SK-N-MC (cell line): ENCODE measurements at regions not wholly inside any gene's neighbourhood (a gene's known extent, or its start where the extent isn't known, plus 50 kb on each side); places are given as distances from the start of the nearest gene placed in this dataset.

Source experiments
- DNase-seq: peaks from one replicate; pipeline ENCODE4 v3.0.0-alpha.2; 2011; ENCODE audit warnings: low read depth, low spot score
- H3K27ac ChIP-seq: fragments of 200-600 bp; sonication (generic); 2 replicates; pipeline ENCODE4 v1.5.1; 2016; ENCODE audit warnings: mixed run types
- H3K36me3 ChIP-seq: fragments of 200-600 bp; sonication (generic); 2 replicates; pipeline ENCODE4 v1.6.1; 2017; ENCODE audit warnings: antibody characterized with exemption, low read length, mixed read lengths; ENCODE audit not compliant: insufficient read depth
- H3K4me3 ChIP-seq: fragments of 200-600 bp; sonication (generic); 2 replicates; pipeline ENCODE4 v1.5.1; 2016
- H3K9ac ChIP-seq: fragments of 200-600 bp; sonication (generic); 2 replicates; pipeline ENCODE4 v1.8.0; 2017; ENCODE audit warnings: mixed run types, mixed read lengths; ENCODE audit not compliant: insufficient read length
- H3K9me3 ChIP-seq: fragments of 200-600 bp; sonication (generic); 2 replicates; pipeline ENCODE4 v1.6.1; 2017; ENCODE audit warnings: low read depth, mild to moderate bottlenecking, antibody characterized with exemption, low read length, moderate library complexity, mixed read lengths
- EZH2 ChIP-seq: fragments of 200-600 bp; sonication (generic); IDR thresholded peaks from one replicate; pipeline ENCODE4 v1.6.1; 2017; ENCODE audit warnings: antibody characterized with exemption
- FOXP2 ChIP-seq: optimal IDR thresholded peaks from 2 replicates; pipeline ENCODE3; 2011; ENCODE audit warnings: mild to moderate bottlenecking, moderate library complexity; ENCODE audit not compliant: insufficient read depth; ENCODE audit errors: extremely low read length, control extremely low read depth
- POLR2AphosphoS5 ChIP-seq: IDR thresholded peaks from 2 replicates; pipeline ENCODE4 v1.6.1; 2012; ENCODE audit warnings: mild to moderate bottlenecking, low read depth, low read length, borderline replicate concordance

- Histone ChIP-seq H3K27ac (no peak overlapping the region), H3K9me3 (no peaks in the 10 kb centered on the region)
Measured at GRCh38 chr18:30288662-30289414, 753.7 kb downstream of the DSC3 start.

GRCh38 chr18:30280861-30281470 is 761.6 kb downstream of the DSC3 start:
- H3K9ac ChIP-seq: no peak overlapping the region
- TF ChIP-seq EZH2: no peak
- no peak for TF ChIP-seq FOXP2
- TF ChIP-seq POLR2AphosphoS5: no peak
- no peak overlapping the region for H3K4me3 ChIP-seq
- no peaks in the 10 kb centered on the region for H3K36me3 ChIP-seq
- no peaks in the 10 kb centered on the region for H3K9me3 ChIP-seq
- H3K27ac ChIP-seq: no peak overlapping the region
- peak; percentile 32 for DNase-seq

More at GRCh38 chr18:30288662-30289414, 753.7 kb downstream of the DSC3 start:
- H3K36me3 ChIP-seq: no peaks in the 10 kb centered on the region
- no peak overlapping the region for H3K9ac ChIP-seq
- TF ChIP-seq FOXP2: no peak
- TF ChIP-seq EZH2: no peak
- TF ChIP-seq POLR2AphosphoS5: no peak
- no peak for DNase-seq
- H3K4me3 ChIP-seq: no peak overlapping the region

GRCh38 chr18:30280186-30280585 is 762.4 kb downstream of the DSC3 start:
- DNase-seq: no peak
- TF ChIP-seq EZH2 (no peak), FOXP2 (no peak), POLR2AphosphoS5 (no peak)
- no peaks in the 10 kb centered on the region for H3K36me3 ChIP-seq
- no peaks in the 10 kb centered on the region for H3K9me3 ChIP-seq
- H3K27ac ChIP-seq: no peak overlapping the region
- no peak overlapping the region for H3K9ac ChIP-seq
- H3K4me3 ChIP-seq: no peak overlapping the region

- no peaks in the 10 kb centered on the region for H3K36me3 ChIP-seq
- H3K9ac ChIP-seq: no peak overlapping the region
- DNase-seq: no peak
- no peaks in the 10 kb centered on the region for H3K9me3 ChIP-seq
- H3K27ac ChIP-seq: no peak overlapping the region
- TF ChIP-seq EZH2 (no peak), FOXP2 (no peak)
- no peak overlapping the region for H3K4me3 ChIP-seq
Measured at GRCh38 chr18:30277676-30278075, 764.9 kb downstream of the DSC3 start.

GRCh38 chr18:30271716-30272115 is 770.8 kb downstream of the DSC3 start:
- no peak overlapping the region for H3K9ac ChIP-seq
- no peaks in the 10 kb centered on the region for H3K9me3 ChIP-seq
- H3K4me3 ChIP-seq: no peak overlapping the region
- no peaks in the 10 kb centered on the region for H3K36me3 ChIP-seq
- no peak for TF ChIP-seq EZH2
- TF ChIP-seq POLR2AphosphoS5: no peak
- no peak for DNase-seq
- no peak overlapping the region for H3K27ac ChIP-seq

GRCh38 chr18:30265190-30265589 is 777.4 kb downstream of the DSC3 start:
- Histone ChIP-seq H3K9ac (no peak overlapping the region), H3K4me3 (no peak overlapping the region), H3K36me3 (no peaks in the 10 kb centered on the region)

GRCh38 chr18:30254331-30254730 is 788.2 kb downstream of the DSC3 start:
- TF ChIP-seq FOXP2 (no peak), POLR2AphosphoS5 (no peak), EZH2 (no peak)
- no peak overlapping the region for H3K27ac ChIP-seq
- no peak for DNase-seq
- H3K36me3 ChIP-seq: no peaks in the 10 kb centered on the region
- H3K4me3 ChIP-seq: no peak overlapping the region
- H3K9me3 ChIP-seq: no peaks in the 10 kb centered on the region
- no peak overlapping the region for H3K9ac ChIP-seq

More at GRCh38 chr18:30265190-30265589, 777.4 kb downstream of the DSC3 start:
- Histone ChIP-seq H3K9me3 (no peaks in the 10 kb centered on the region), H3K27ac (no peak overlapping the region)
- no peak for DNase-seq
- TF ChIP-seq EZH2: no peak
- TF ChIP-seq POLR2AphosphoS5: no peak
- TF ChIP-seq FOXP2: no peak

- Histone ChIP-seq H3K9me3 (no peaks in the 10 kb centered on the region), H3K27ac (no peak overlapping the region)
- TF ChIP-seq EZH2: no peak
- TF ChIP-seq FOXP2: no peak
- TF ChIP-seq POLR2AphosphoS5: no peak
Measured at GRCh38 chr18:30248056-30248455, 794.5 kb downstream of the DSC3 start.

GRCh38 chr18:30245766-30246455 is 796.6 kb downstream of the DSC3 start:
- Histone ChIP-seq H3K36me3 (no peaks in the 10 kb centered on the region), H3K9me3 (no peaks in the 10 kb centered on the region), H3K27ac (no peak overlapping the region), H3K4me3 (no peak overlapping the region), H3K9ac (no peak overlapping the region)
- no peak for TF ChIP-seq EZH2
- no peak for TF ChIP-seq POLR2AphosphoS5
- no peak for TF ChIP-seq FOXP2
- no peak for DNase-seq

More at GRCh38 chr18:30248056-30248455, 794.5 kb downstream of the DSC3 start:
- H3K4me3 ChIP-seq: no peak overlapping the region
- H3K36me3 ChIP-seq: no peaks in the 10 kb centered on the region
- DNase-seq: no peak
- no peak overlapping the region for H3K9ac ChIP-seq
